Mammary epithelial cell (primary cell): ENCODE measurements at regions not wholly inside any gene's neighbourhood (a gene's known extent, or its start where the extent isn't known, plus 50 kb on each side); places are given as distances from the start of the nearest gene placed in this dataset.
"Not testable (repeated sequence)": the region's sequence is repeated elsewhere in the genome, so short reads cannot be mapped to it uniquely, and the experiment has no call there.

Source experiments
- CTCF ChIP-seq, 2 donors: IDR thresholded peaks in 1 of 2; conservative IDR thresholded peaks in 1 of 2; 2 replicates each; pipeline ENCODE4 v1.5.1; 2011 to 2012; ENCODE audit warnings: inconsistent platforms in 2 of 2, low read length in 2 of 2, mild to moderate bottlenecking in 2 of 2, control low read depth in 1 of 2, low read depth in 1 of 2; ENCODE audit not compliant: insufficient read depth in 1 of 2; ENCODE audit errors: extremely low read depth in 1 of 2
- EZH2 ChIP-seq: IDR thresholded peaks from 2 replicates; pipeline ENCODE4 v1.6.1; 2012; ENCODE audit warnings: low read length, inconsistent platforms, borderline replicate concordance

- not testable (repeated sequence) for TF ChIP-seq CTCF (conservative IDR thresholded peaks at IDR 0.05 in 1 of 2, IDR thresholded peaks at IDR 0.05 in 1 of 2; ENCODE audit: extremely low read depth in 1 of 2, insufficient read depth in 1 of 2, low read depth in 1 of 2, low read length in 2 of 2); EZH2
Observed at GRCh38 chr14:19344261-19344660, 89.9 kb downstream of the POTEG start.
